SU-DHL-6 (cell line): ENCODE measurements at regions not wholly inside any gene's neighbourhood (a gene's known extent, or its start where the extent isn't known, plus 50 kb on each side); places are given as distances from the start of the nearest gene placed in this dataset.

Experiments
- H2AFZ ChIP-seq: fragments of 200-600 bp; sonication (generic); 2 replicates; pipeline ENCODE4 v1.6.1; 2014; ENCODE audit warnings: low read depth, mild to moderate bottlenecking, moderate library complexity, mixed read lengths, antibody characterized with exemption, low read length; ENCODE audit not compliant: severe bottlenecking
- H3F3A ChIP-seq: fragments of 200-600 bp; shearing (Covaris generic); 2 replicates; pipeline ENCODE4 v1.6.0; 2016; ENCODE audit warnings: antibody characterized with exemption, mild to moderate bottlenecking; ENCODE audit not compliant: insufficient read depth
- H3K27ac ChIP-seq: fragments of 200-600 bp; sonication (generic); 2 replicates; pipeline ENCODE4 v1.5.1; 2016; ENCODE audit warnings: low read depth, mild to moderate bottlenecking, low read length, moderate library complexity, mixed read lengths
- H3K27me3 ChIP-seq: fragments of 200-600 bp; sonication (generic), shearing (Covaris generic); 2 replicates; pipeline ENCODE4 v1.6.0; 2014; ENCODE audit warnings: mild to moderate bottlenecking, low read length
- H3K36me3 ChIP-seq: fragments of 200-600 bp; sonication (generic); 2 replicates; pipeline ENCODE4 v1.6.1; 2014; ENCODE audit warnings: mild to moderate bottlenecking, low read length, mixed read lengths
- H3K4me2 ChIP-seq: fragments of 300-600, 200-600 bp; shearing (Covaris generic), sonication (generic); 2 replicates; pipeline ENCODE4 v1.6.0; 2014; ENCODE audit warnings: low read length, low read depth, mild to moderate bottlenecking; ENCODE audit not compliant: poor library complexity, severe bottlenecking
- H3K4me3 ChIP-seq: fragments of 200-600 bp; sonication (generic); 2 replicates; pipeline ENCODE4 v1.5.1; 2014; ENCODE audit warnings: antibody characterized with exemption, low read length, mild to moderate bottlenecking, mixed read lengths; ENCODE audit not compliant: insufficient read depth, poor library complexity, severe bottlenecking
- H3K79me2 ChIP-seq: fragments of 200-600 bp; sonication (generic); 2 replicates; pipeline ENCODE4 v1.6.1; 2014; ENCODE audit warnings: mild to moderate bottlenecking, low read length, moderate library complexity; ENCODE audit not compliant: insufficient read depth
- H3K9ac ChIP-seq: fragments of 200-600 bp; sonication (generic); 2 replicates; pipeline ENCODE4 v1.7.0; 2014; ENCODE audit warnings: mild to moderate bottlenecking, low read length
- H3K9me2 ChIP-seq: fragments of 200-600 bp; sonication (generic); replicated peaks from 2 replicates; pipeline ENCODE4 v1.6.1; 2014; ENCODE audit warnings: low read length; ENCODE audit not compliant: insufficient read depth
- H3K9me3 ChIP-seq: fragments of 200-600 bp; sonication (generic); 2 replicates; pipeline ENCODE4 v1.6.1; 2014; ENCODE audit warnings: low read length, mixed read lengths; ENCODE audit not compliant: insufficient read depth
- H4K20me1 ChIP-seq: fragments of 200-600 bp; sonication (generic); 2 replicates; pipeline ENCODE4 v1.6.1; 2014; ENCODE audit warnings: low read depth, mild to moderate bottlenecking, antibody characterized with exemption, low read length, moderate library complexity, mixed read lengths
- CTCF ChIP-seq: fragments of 200-600 bp; sonication (generic); IDR thresholded peaks from one replicate; pipeline ENCODE4 v1.5.1; 2017; ENCODE audit warnings: antibody characterized with exemption, mild to moderate bottlenecking, low read length, moderate library complexity; ENCODE audit not compliant: insufficient read depth, poor library complexity, severe bottlenecking
- EZH2phosphoT487 ChIP-seq: fragments of 200-600 bp; sonication (generic), shearing (Covaris generic); conservative IDR thresholded peaks from 2 replicates; pipeline ENCODE4 v1.6.1; 2018; ENCODE audit warnings: mild to moderate bottlenecking, antibody characterized with exemption, low read length, moderate library complexity, mixed read lengths

GRCh38 chr6:156430386-156430785, 346.8 kb upstream of the ARID1B start:
- H3K79me2 ChIP-seq = no peaks in the 10 kb centered on the region
- H2AFZ ChIP-seq = no peak overlapping the region
- no peaks in the 10 kb centered on the region for H3K27me3 ChIP-seq
- H3K4me3 ChIP-seq = no peak overlapping the region
- no peak overlapping the region for H3K4me2 ChIP-seq
- H4K20me1 ChIP-seq = no peaks in the 10 kb centered on the region
- H3K27ac ChIP-seq = no peak overlapping the region
- H3K9me2 ChIP-seq = no peaks in the 10 kb centered on the region
- no peak overlapping the region for H3K9ac ChIP-seq
- TF ChIP-seq EZH2phosphoT487 (no peak), CTCF (no peak)
- H3K36me3 ChIP-seq = no peaks in the 10 kb centered on the region
- H3K9me3 ChIP-seq = no peaks in the 10 kb centered on the region
- H3F3A ChIP-seq = no peaks in the 10 kb centered on the region

GRCh38 chr6:156427345-156427744, 349.8 kb upstream of the ARID1B start:
- TF ChIP-seq CTCF (no peak), EZH2phosphoT487 (no peak)
- H3K27ac ChIP-seq = no peak overlapping the region

GRCh38 chr6:156425359-156426020, 351.7 kb upstream of the ARID1B start:
- Histone ChIP-seq H3K36me3 (no peaks in the 10 kb centered on the region), H3K9me2 (no peaks in the 10 kb centered on the region), H3K9me3 (no peaks in the 10 kb centered on the region), H3K9ac (no peak overlapping the region), H4K20me1 (no peaks in the 10 kb centered on the region), H3K79me2 (no peaks in the 10 kb centered on the region), H2AFZ (no peak overlapping the region), H3K27me3 (no peaks in the 10 kb centered on the region), H3F3A (no peaks in the 10 kb centered on the region), H3K4me2 (no peak overlapping the region), H3K4me3 (no peak overlapping the region), H3K27ac (no peak overlapping the region)
- TF ChIP-seq CTCF (no peak), EZH2phosphoT487 (no peak)

More at GRCh38 chr6:156427345-156427744, 349.8 kb upstream of the ARID1B start:
- Histone ChIP-seq H3K4me3 (no peak overlapping the region), H3F3A (no peaks in the 10 kb centered on the region), H3K79me2 (no peaks in the 10 kb centered on the region), H3K27me3 (no peaks in the 10 kb centered on the region), H3K9ac (no peak overlapping the region), H4K20me1 (no peaks in the 10 kb centered on the region), H3K36me3 (no peaks in the 10 kb centered on the region), H3K9me2 (no peaks in the 10 kb centered on the region), H3K9me3 (no peaks in the 10 kb centered on the region), H2AFZ (no peak overlapping the region), H3K4me2 (no peak overlapping the region)
